OCI-LY3 (cell line): ENCODE measurements at regions not wholly inside any gene's neighbourhood (a gene's known extent, or its start where the extent isn't known, plus 50 kb on each side); places are given as distances from the start of the nearest gene placed in this dataset.

Source experiments
- EZH2phosphoT487 ChIP-seq: fragments of 200-600 bp; shearing (Covaris generic); IDR thresholded peaks from 2 replicates; pipeline ENCODE4 v1.6.1; 2018; ENCODE audit warnings: antibody characterized with exemption, mixed run types, low read depth
- TF ChIP-seq, protein P1 (sequence below): fragments of 200-600, 300-600 bp; sonication (generic); IDR thresholded peaks from 2 replicates; pipeline ENCODE4 v1.5.1; 2014; ENCODE audit warnings: antibody characterized with exemption, low read length, low read depth

DNA sequence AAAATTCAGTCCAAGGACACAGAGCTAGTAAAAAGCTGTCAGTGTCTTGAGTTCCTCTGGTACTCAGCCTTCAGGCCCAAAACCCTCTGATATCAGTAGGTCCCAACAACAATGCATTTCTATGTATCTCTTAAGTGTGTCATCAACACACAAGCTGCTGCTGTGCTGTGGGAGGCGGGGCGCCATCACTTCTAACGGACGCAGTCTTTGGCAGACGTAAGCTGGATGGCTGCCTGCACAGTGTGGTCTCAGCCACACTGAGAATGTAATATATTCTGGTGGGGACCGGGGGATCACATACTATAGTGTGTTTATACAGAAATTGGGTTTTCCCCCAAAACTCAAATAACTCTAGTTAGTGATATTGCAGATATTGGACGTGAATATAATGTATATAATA lies 123.9 kb downstream of the SUDS3 start:
- TF ChIP-seq, protein P1, sequence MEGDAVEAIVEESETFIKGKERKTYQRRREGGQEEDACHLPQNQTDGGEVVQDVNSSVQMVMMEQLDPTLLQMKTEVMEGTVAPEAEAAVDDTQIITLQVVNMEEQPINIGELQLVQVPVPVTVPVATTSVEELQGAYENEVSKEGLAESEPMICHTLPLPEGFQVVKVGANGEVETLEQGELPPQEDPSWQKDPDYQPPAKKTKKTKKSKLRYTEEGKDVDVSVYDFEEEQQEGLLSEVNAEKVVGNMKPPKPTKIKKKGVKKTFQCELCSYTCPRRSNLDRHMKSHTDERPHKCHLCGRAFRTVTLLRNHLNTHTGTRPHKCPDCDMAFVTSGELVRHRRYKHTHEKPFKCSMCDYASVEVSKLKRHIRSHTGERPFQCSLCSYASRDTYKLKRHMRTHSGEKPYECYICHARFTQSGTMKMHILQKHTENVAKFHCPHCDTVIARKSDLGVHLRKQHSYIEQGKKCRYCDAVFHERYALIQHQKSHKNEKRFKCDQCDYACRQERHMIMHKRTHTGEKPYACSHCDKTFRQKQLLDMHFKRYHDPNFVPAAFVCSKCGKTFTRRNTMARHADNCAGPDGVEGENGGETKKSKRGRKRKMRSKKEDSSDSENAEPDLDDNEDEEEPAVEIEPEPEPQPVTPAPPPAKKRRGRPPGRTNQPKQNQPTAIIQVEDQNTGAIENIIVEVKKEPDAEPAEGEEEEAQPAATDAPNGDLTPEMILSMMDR: no peak
- no peak for TF ChIP-seq EZH2phosphoT487
